ENCODE measurements at regions not wholly inside any gene's neighbourhood (a gene's known extent, or its start where the extent isn't known, plus 50 kb on each side); places are given as distances from the start of the nearest gene placed in this dataset.

GRCh38 chr18:73901151-73901550 is 246.5 kb downstream of the FBXO15 start:
- TF ChIP-seq CTCF (IDR thresholded peaks at IDR 0.05; ENCODE audit: low read depth, low read length) (no peak), EZH2phosphoT487 (IDR thresholded peaks at IDR 0.05; ENCODE audit: low read depth) (no peak)

Measured in OCI-LY3 (cell line).